Panc1 (cell line): ENCODE measurements at regions not wholly inside any gene's neighbourhood (a gene's known extent, or its start where the extent isn't known, plus 50 kb on each side); places are given as distances from the start of the nearest gene placed in this dataset.

Experiments used
- ATAC-seq: fragments of 200-7000 bp; cut with Tn5 transposase; 2 replicates; pipeline ENCODE4 v1.9.1; 2020; ENCODE audit warnings: mild to moderate bottlenecking, moderate library complexity
- BruUV-seq: library from RNA; stranded (reverse); fragments of 400-500 nt; replicated peaks from 2 replicates; lab custom pipeline; 2021; lab: Mats Ljungman, UMichigan
- CTCF ChIA-PET: fragments of 300-600 bp; sonication (Branson Sonifier 250); formaldehyde crosslinking; loops from one replicate; lab custom pipeline; 2022; ENCODE audit warnings: antibody characterized with exemption; lab: Charles Lee
- POLR2A ChIA-PET: fragments of 300-600 bp; sonication (Branson Sonifier 250); formaldehyde crosslinking; loops from one replicate; lab custom pipeline; 2022; ENCODE audit warnings: antibody characterized with exemption; lab: Charles Lee
- DNase-seq: peaks from one replicate; pipeline ENCODE4 v3.0.0-alpha.2; 2010; ENCODE audit warnings: low read depth, low spot score
- H3K27ac ChIP-seq: 2 replicates; pipeline ENCODE4 v1.5.1; 2011; ENCODE audit warnings: mild to moderate bottlenecking, low read length, inconsistent platforms
- H3K27me3 ChIP-seq: fragments of 200-500 bp; sonication (Bioruptor generic); 2 replicates; pipeline ENCODE4 v1.6.0; 2014; ENCODE audit warnings: low read length, inconsistent platforms; ENCODE audit not compliant: control insufficient read depth, insufficient read depth
- H3K36me3 ChIP-seq: fragments of 200-500 bp; sonication (Bioruptor generic); 2 replicates; pipeline ENCODE4 v1.5.1; 2014; ENCODE audit warnings: inconsistent platforms, mild to moderate bottlenecking, low read length, moderate library complexity; ENCODE audit not compliant: control insufficient read depth, insufficient read depth
- H3K4me1 ChIP-seq: 2 replicates; pipeline ENCODE4 v1.5.1; 2011; ENCODE audit warnings: inconsistent platforms, mild to moderate bottlenecking, low read length, moderate library complexity; ENCODE audit not compliant: control insufficient read depth, insufficient read depth
- H3K4me3 ChIP-seq, 2 experiments: 2 replicates each; pipeline ENCODE4 v1.5.1; 2011 to 2012; ENCODE audit warnings: low read depth in 2 of 2, low read length in 2 of 2, mild to moderate bottlenecking in 2 of 2, inconsistent platforms in 1 of 2, moderate library complexity in 1 of 2
- H3K9me3 ChIP-seq: fragments of 200-500 bp; sonication (Bioruptor generic); 2 replicates; pipeline ENCODE4 v1.5.1; 2014; ENCODE audit warnings: low read depth, mild to moderate bottlenecking, inconsistent platforms, low read length, moderate library complexity; ENCODE audit not compliant: control insufficient read depth, insufficient read depth
- POLR2AphosphoS5 ChIP-seq: IDR thresholded peaks from 2 replicates; pipeline ENCODE4 v1.6.1; 2012; ENCODE audit warnings: mild to moderate bottlenecking, low read depth, low read length, moderate library complexity
- SIN3A ChIP-seq: IDR thresholded peaks from 2 replicates; pipeline ENCODE4 v1.6.1; 2012; ENCODE audit warnings: low read depth, mild to moderate bottlenecking, low read length, moderate library complexity, borderline replicate concordance; ENCODE audit not compliant: insufficient read depth
- TCF7L2 ChIP-seq: IDR thresholded peaks from 2 replicates; pipeline ENCODE4 v1.6.1; 2011; ENCODE audit warnings: mild to moderate bottlenecking, low read depth, low read length, inconsistent platforms
- in situ Hi-C: cut with HindIII; loops from 2 replicates; pipeline ENCODE4 v1.10.0; 2016; ENCODE audit warnings: low sequenced_read_pairs, low pct_unique_long_range_greater_than_20kb
- intact Hi-C: fragments of 100-400 bp; cut with micrococcal nuclease; formaldehyde crosslinking; loops from one replicate; pipeline ENCODE4 v1.10.0; 2022; ENCODE audit not compliant: unreplicated experiment
- TF ChIP-seq, protein P1 (sequence below), 2 experiments: IDR thresholded peaks; 2 replicates each; pipeline ENCODE4 v1.6.1; 2011 to 2012; ENCODE audit warnings: low read depth in 2 of 2, control low read depth in 1 of 2, low read length in 1 of 2, mild to moderate bottlenecking in 1 of 2, moderate library complexity in 1 of 2; ENCODE audit not compliant: insufficient read depth in 1 of 2
- TF ChIP-seq, protein P2 (sequence below): fragments of 450-650 bp; IDR thresholded peaks from 2 replicates; pipeline ENCODE4 v1.5.1; 2017; ENCODE audit warnings: mild to moderate bottlenecking

DNA sequence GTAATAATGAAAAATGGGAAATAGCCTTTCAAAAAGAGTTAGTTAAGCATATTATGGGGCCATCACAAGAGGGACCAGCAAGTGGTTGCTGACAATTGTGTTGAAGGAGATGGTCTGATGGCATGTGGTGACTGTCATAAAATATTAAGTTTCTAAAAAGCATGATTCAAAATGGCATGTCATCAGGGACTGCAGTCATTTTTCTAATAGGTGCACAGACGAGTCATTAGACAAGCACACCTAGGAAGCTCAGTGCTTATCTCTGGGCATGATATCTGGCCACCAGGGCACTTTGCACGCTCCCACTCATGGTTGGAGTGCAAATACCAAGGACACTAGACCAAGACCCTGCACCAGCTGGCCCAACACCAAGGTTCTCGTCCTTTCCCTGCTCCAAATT is 226.5 kb downstream of the ANKRD60 start:
- no peak overlapping the region for H3K4me3 ChIP-seq
- no peak overlapping the region for H3K27ac ChIP-seq
- H3K9me3 ChIP-seq = no peaks in the 10 kb centered on the region
- no TSS peak for BruUV-seq
- H3K27me3 ChIP-seq = no peaks in the 10 kb centered on the region
- H3K4me1 ChIP-seq = 0 out of 2 replicates have a peak, but pooled peaks cover 3% of the 10 kb centered on the region
- in situ Hi-C loops (no loop called here), intact Hi-C loops (no loop called here)
- DNase-seq (no peak), ATAC-seq (no peak)
- H3K36me3 ChIP-seq = no peaks in the 10 kb centered on the region
- ChIA-PET CTCF (interaction anchor here (0.5 kb wide), 1 partner anchor 251 kb away, joined by 4 read pairs; no protein-coding TSS in a partner anchor), POLR2A (no interaction called here)
- TF ChIP-seq, protein P1, sequence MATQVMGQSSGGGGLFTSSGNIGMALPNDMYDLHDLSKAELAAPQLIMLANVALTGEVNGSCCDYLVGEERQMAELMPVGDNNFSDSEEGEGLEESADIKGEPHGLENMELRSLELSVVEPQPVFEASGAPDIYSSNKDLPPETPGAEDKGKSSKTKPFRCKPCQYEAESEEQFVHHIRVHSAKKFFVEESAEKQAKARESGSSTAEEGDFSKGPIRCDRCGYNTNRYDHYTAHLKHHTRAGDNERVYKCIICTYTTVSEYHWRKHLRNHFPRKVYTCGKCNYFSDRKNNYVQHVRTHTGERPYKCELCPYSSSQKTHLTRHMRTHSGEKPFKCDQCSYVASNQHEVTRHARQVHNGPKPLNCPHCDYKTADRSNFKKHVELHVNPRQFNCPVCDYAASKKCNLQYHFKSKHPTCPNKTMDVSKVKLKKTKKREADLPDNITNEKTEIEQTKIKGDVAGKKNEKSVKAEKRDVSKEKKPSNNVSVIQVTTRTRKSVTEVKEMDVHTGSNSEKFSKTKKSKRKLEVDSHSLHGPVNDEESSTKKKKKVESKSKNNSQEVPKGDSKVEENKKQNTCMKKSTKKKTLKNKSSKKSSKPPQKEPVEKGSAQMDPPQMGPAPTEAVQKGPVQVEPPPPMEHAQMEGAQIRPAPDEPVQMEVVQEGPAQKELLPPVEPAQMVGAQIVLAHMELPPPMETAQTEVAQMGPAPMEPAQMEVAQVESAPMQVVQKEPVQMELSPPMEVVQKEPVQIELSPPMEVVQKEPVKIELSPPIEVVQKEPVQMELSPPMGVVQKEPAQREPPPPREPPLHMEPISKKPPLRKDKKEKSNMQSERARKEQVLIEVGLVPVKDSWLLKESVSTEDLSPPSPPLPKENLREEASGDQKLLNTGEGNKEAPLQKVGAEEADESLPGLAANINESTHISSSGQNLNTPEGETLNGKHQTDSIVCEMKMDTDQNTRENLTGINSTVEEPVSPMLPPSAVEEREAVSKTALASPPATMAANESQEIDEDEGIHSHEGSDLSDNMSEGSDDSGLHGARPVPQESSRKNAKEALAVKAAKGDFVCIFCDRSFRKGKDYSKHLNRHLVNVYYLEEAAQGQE (IDR thresholded peaks at IDR 0.05; ENCODE audit: insufficient read depth in 1 of 2, low read depth in 2 of 2, low read length in 1 of 2) = no peak
- TF ChIP-seq, protein P2, sequence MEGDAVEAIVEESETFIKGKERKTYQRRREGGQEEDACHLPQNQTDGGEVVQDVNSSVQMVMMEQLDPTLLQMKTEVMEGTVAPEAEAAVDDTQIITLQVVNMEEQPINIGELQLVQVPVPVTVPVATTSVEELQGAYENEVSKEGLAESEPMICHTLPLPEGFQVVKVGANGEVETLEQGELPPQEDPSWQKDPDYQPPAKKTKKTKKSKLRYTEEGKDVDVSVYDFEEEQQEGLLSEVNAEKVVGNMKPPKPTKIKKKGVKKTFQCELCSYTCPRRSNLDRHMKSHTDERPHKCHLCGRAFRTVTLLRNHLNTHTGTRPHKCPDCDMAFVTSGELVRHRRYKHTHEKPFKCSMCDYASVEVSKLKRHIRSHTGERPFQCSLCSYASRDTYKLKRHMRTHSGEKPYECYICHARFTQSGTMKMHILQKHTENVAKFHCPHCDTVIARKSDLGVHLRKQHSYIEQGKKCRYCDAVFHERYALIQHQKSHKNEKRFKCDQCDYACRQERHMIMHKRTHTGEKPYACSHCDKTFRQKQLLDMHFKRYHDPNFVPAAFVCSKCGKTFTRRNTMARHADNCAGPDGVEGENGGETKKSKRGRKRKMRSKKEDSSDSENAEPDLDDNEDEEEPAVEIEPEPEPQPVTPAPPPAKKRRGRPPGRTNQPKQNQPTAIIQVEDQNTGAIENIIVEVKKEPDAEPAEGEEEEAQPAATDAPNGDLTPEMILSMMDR = no peak
- TF ChIP-seq TCF7L2 = no peak

DNA sequence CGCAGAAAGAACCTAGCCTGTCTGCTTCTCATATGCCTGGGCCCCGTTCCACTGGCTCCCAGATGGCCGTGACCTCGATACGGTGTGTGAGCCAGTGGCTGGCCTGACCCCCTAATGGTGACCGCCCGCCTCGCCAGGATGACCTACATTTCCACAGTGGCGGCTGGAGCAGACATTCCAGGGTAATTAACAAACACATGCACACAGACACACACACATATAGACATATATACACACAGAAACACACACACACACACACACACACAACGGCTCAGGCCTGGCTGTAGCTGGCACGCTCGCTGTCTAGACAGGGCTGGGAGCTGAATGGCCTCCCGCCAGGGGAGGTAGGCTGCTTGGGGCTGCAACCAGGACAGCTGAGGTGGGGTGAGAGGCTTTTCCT is 227.1 kb downstream of the ANKRD60 start:
- ChIA-PET POLR2A (no interaction called here), CTCF (interaction anchor here (0.5 kb wide), 1 partner anchor 251 kb away, joined by 4 read pairs; no protein-coding TSS in a partner anchor)
- H3K4me3 ChIP-seq = no peak overlapping the region
- intact Hi-C loops (no loop called here), in situ Hi-C loops (no loop called here)
- H3K36me3 ChIP-seq = no peaks in the 10 kb centered on the region
- no peak overlapping the region for H3K27ac ChIP-seq
- DNase-seq (no peak), ATAC-seq (no peak)
- TF ChIP-seq, protein P2 = no peak
- TF ChIP-seq TCF7L2 = no peak
- TF ChIP-seq POLR2AphosphoS5 = no peak
- H3K4me1 ChIP-seq = 0 out of 2 replicates have a peak, but pooled peaks cover 3% of the 10 kb centered on the region
- H3K27me3 ChIP-seq = no peaks in the 10 kb centered on the region
- H3K9me3 ChIP-seq = no peaks in the 10 kb centered on the region
- no TSS peak for BruUV-seq

DNA sequence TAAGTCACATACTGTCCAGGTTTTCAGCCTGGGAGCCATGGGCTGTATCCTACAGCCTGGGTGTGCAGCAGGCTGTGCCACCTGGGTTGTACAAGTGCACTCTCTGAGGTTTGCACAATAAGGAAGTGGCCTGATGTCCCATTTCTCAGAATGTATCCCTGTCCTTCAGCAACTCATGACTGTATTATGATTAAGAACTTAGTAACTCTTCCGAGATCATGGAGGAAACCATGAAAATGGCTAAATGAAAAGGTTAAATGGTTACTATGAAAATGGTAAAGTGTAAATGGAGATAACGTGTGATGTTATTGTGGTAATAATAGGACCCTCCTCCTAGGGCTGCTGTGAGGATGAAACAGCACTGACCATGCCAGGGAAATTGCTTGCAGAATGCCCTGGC is 227.6 kb downstream of the ANKRD60 start:
- ATAC-seq = no peak
- ChIA-PET POLR2A (no interaction called here), CTCF (no interaction called here)
- 0 out of 2 replicates have a peak, but pooled peaks cover 3% of the 10 kb centered on the region for H3K4me1 ChIP-seq
- H3K9me3 ChIP-seq = no peaks in the 10 kb centered on the region
- in situ Hi-C loops (no loop called here), intact Hi-C loops (no loop called here)
- no TSS peak for BruUV-seq
- no peaks in the 10 kb centered on the region for H3K36me3 ChIP-seq
- H3K27me3 ChIP-seq = no peaks in the 10 kb centered on the region
- H3K27ac ChIP-seq = no peak overlapping the region
- H3K4me3 ChIP-seq = no peak overlapping the region
- TF ChIP-seq, protein P1 (IDR thresholded peaks at IDR 0.05; ENCODE audit: insufficient read depth in 1 of 2, low read depth in 2 of 2, low read length in 1 of 2) = no peak
- TF ChIP-seq SIN3A (no peak), POLR2AphosphoS5 (no peak), TCF7L2 (no peak)
- TF ChIP-seq, protein P2 = no peak
- no peak for DNase-seq
